SK-N-SH treated with all-trans-retinoic acid at 6 μM for 48 hours (cell line): ENCODE measurements at regions not wholly inside any gene's neighbourhood (a gene's known extent, or its start where the extent isn't known, plus 50 kb on each side); places are given as distances from the start of the nearest gene placed in this dataset.

ENCODE experiments used
- BACH2 ChIP-seq: fragments of 250-450 bp; sonication (Bioruptor Pico); IDR thresholded peaks from 2 replicates; pipeline ENCODE4 v1.9.0; 2021; ENCODE audit warnings: mild to moderate bottlenecking, borderline replicate concordance
- GLIS3 ChIP-seq: fragments of 250-450 bp; sonication (Bioruptor Pico); IDR thresholded peaks from 2 replicates; pipeline ENCODE4 v1.5.0; 2020; ENCODE audit warnings: mild to moderate bottlenecking, moderate library complexity
- PATZ1 ChIP-seq: fragments of 250-450 bp; sonication (Bioruptor Pico); IDR thresholded peaks from 2 replicates; pipeline ENCODE4 v1.8.0; 2020; ENCODE audit warnings: mild to moderate bottlenecking, moderate library complexity, borderline replicate concordance
- PPARA ChIP-seq: fragments of 250-450 bp; sonication (Bioruptor Pico); IDR thresholded peaks from 2 replicates; pipeline ENCODE4 v1.5.0; 2020; ENCODE audit warnings: mild to moderate bottlenecking, borderline replicate concordance
- RARB ChIP-seq: fragments of 250-450 bp; sonication (Bioruptor Pico); IDR thresholded peaks from 2 replicates; pipeline ENCODE4 v1.8.0; 2021; ENCODE audit warnings: mild to moderate bottlenecking, moderate library complexity
- ZC3H10 ChIP-seq: fragments of 250-450 bp; sonication (Bioruptor Pico); IDR thresholded peaks from 2 replicates; pipeline ENCODE4 v1.5.1; 2021; ENCODE audit warnings: mild to moderate bottlenecking, moderate library complexity
- ZFP3 ChIP-seq: fragments of 250-450 bp; sonication (Bioruptor Pico); IDR thresholded peaks from 2 replicates; pipeline ENCODE4 v1.5.0; 2020; ENCODE audit warnings: mild to moderate bottlenecking, moderate library complexity
- ZFP30 ChIP-seq: fragments of 450-650 bp; formaldehyde crosslinking; IDR thresholded peaks from 2 replicates; pipeline ENCODE4 v1.5.0; 2022; ENCODE audit warnings: mild to moderate bottlenecking, moderate library complexity
- ZNF8 ChIP-seq: fragments of 450-650 bp; formaldehyde crosslinking; IDR thresholded peaks from 2 replicates; pipeline ENCODE4 v1.5.0; 2020; ENCODE audit warnings: mild to moderate bottlenecking, moderate library complexity
- TF ChIP-seq, protein P1 (sequence below): fragments of 250-450 bp; sonication (Bioruptor Pico); IDR thresholded peaks from 2 replicates; pipeline ENCODE4 v1.8.0; 2021; ENCODE audit warnings: low read depth, mild to moderate bottlenecking, moderate library complexity, borderline replicate concordance

DNA sequence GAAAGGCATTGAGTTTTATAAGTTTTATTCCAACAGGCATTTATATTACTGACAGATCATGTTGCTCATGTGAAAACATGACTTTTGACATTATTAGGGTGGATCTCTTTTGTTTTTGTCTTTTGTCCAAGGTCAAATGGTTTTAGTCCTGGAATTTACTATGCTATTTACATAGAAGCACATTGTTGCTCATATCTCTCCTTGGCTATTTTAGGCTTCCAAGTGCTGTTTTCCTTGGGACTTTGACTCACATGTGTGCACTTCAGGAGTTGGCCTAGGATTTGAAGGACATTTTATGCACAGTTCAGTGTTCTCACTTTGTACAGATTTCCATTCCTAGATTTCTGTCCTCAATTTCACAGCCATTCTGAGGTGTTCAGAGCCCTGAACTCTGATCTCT, 225.7 kb downstream of the PYDC2 start:
- TF ChIP-seq ZNF8 (CRISPR knock-in tag): no peak
- TF ChIP-seq ZC3H10 (CRISPR knock-in tag): no peak
- TF ChIP-seq BACH2 (CRISPR knock-in tag): no peak
- no peak for TF ChIP-seq PPARA (CRISPR knock-in tag)
- no peak for TF ChIP-seq PATZ1 (CRISPR knock-in tag)
- no peak for TF ChIP-seq RARB (CRISPR knock-in tag)
- no peak for TF ChIP-seq GLIS3
- TF ChIP-seq ZFP3 (CRISPR knock-in tag): no peak
- TF ChIP-seq ZFP30 (CRISPR knock-in tag): no peak
- TF ChIP-seq, protein P1, sequence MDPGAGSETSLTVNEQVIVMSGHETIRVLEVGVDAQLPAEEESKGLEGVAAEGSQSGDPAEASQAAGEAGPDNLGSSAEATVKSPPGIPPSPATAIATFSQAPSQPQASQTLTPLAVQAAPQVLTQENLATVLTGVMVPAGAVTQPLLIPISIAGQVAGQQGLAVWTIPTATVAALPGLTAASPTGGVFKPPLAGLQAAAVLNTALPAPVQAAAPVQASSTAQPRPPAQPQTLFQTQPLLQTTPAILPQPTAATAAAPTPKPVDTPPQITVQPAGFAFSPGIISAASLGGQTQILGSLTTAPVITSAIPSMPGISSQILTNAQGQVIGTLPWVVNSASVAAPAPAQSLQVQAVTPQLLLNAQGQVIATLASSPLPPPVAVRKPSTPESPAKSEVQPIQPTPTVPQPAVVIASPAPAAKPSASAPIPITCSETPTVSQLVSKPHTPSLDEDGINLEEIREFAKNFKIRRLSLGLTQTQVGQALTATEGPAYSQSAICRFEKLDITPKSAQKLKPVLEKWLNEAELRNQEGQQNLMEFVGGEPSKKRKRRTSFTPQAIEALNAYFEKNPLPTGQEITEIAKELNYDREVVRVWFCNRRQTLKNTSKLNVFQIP (CRISPR knock-in tag): no peak
